PFSK-1 (cell line): ENCODE measurements at regions not wholly inside any gene's neighbourhood (a gene's known extent, or its start where the extent isn't known, plus 50 kb on each side); places are given as distances from the start of the nearest gene placed in this dataset.

ENCODE experiments used
- FOXP2 ChIP-seq: optimal IDR thresholded peaks from 2 replicates; pipeline ENCODE3; 2011; ENCODE audit warnings: borderline replicate concordance, control low read depth, inconsistent platforms; ENCODE audit not compliant: insufficient read depth; ENCODE audit errors: extremely low read length, extremely low read depth
- POLR2AphosphoS5 ChIP-seq: IDR thresholded peaks from 2 replicates; pipeline ENCODE4 v1.6.1; 2012; ENCODE audit warnings: low read depth, mild to moderate bottlenecking, control low read depth, low read length, moderate library complexity
- SIN3A ChIP-seq: IDR thresholded peaks from 2 replicates; pipeline ENCODE4 v1.6.1; 2012; ENCODE audit warnings: mild to moderate bottlenecking, low read length, moderate library complexity, borderline replicate concordance; ENCODE audit not compliant: insufficient read depth
- TAF1 ChIP-seq: IDR thresholded peaks from 2 replicates; pipeline ENCODE4 v1.6.1; 2012; ENCODE audit warnings: low read length, control low read depth, borderline replicate concordance; ENCODE audit not compliant: insufficient read depth
- TF ChIP-seq, protein P1 (sequence below), 2 experiments: IDR thresholded peaks; 2 replicates each; pipeline versions ENCODE4 v1.6.1 to v1.8.0; 2011 to 2012; ENCODE audit warnings: low read depth in 2 of 2, low read length in 2 of 2, control low read depth in 1 of 2, inconsistent platforms in 1 of 2, mild to moderate bottlenecking in 1 of 2, moderate library complexity in 1 of 2; ENCODE audit not compliant: insufficient read depth in 1 of 2

- no peak for TF ChIP-seq FOXP2
- TF ChIP-seq TAF1 = no peak
- TF ChIP-seq SIN3A = no peak
- TF ChIP-seq, protein P1, sequence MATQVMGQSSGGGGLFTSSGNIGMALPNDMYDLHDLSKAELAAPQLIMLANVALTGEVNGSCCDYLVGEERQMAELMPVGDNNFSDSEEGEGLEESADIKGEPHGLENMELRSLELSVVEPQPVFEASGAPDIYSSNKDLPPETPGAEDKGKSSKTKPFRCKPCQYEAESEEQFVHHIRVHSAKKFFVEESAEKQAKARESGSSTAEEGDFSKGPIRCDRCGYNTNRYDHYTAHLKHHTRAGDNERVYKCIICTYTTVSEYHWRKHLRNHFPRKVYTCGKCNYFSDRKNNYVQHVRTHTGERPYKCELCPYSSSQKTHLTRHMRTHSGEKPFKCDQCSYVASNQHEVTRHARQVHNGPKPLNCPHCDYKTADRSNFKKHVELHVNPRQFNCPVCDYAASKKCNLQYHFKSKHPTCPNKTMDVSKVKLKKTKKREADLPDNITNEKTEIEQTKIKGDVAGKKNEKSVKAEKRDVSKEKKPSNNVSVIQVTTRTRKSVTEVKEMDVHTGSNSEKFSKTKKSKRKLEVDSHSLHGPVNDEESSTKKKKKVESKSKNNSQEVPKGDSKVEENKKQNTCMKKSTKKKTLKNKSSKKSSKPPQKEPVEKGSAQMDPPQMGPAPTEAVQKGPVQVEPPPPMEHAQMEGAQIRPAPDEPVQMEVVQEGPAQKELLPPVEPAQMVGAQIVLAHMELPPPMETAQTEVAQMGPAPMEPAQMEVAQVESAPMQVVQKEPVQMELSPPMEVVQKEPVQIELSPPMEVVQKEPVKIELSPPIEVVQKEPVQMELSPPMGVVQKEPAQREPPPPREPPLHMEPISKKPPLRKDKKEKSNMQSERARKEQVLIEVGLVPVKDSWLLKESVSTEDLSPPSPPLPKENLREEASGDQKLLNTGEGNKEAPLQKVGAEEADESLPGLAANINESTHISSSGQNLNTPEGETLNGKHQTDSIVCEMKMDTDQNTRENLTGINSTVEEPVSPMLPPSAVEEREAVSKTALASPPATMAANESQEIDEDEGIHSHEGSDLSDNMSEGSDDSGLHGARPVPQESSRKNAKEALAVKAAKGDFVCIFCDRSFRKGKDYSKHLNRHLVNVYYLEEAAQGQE (IDR thresholded peaks at IDR 0.05; ENCODE audit: insufficient read depth in 1 of 2, low read depth in 2 of 2, low read length in 2 of 2) = no peak
Measured at GRCh38 chr2:13414897-13415296, 698.2 kb downstream of the TRIB2 start.

GRCh38 chr2:13433954-13434353 lies 717.2 kb downstream of the TRIB2 start:
- TF ChIP-seq, protein P1 (IDR thresholded peaks at IDR 0.05; ENCODE audit: insufficient read depth in 1 of 2, low read depth in 2 of 2, low read length in 2 of 2) = no peak
- TF ChIP-seq SIN3A = no peak
- TF ChIP-seq TAF1 = no peak
- TF ChIP-seq POLR2AphosphoS5 = no peak
- no peak for TF ChIP-seq FOXP2

DNA sequence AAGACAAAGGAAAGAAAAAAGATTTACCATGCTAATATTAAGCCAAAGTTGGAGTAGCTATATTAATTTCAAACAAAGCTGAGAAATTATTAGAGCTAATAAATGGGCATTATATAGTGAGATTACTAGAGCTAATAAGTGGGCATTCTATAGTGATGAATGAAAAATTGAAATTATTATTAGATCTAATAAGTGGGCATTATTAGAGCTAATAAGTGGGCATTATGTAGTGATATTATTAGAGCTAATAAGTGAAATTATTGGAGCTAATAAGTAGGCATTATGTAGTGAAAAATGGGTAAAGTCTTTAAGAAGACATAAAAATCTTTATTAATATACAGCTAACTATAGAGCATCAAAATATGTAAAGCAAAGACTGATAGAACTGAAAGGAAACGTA lies 745.7 kb downstream of the TRIB2 start:
- TF ChIP-seq TAF1 (no peak), FOXP2 (no peak), POLR2AphosphoS5 (no peak), SIN3A (no peak)
- TF ChIP-seq, protein P1 (IDR thresholded peaks at IDR 0.05; ENCODE audit: insufficient read depth in 1 of 2, low read depth in 2 of 2, low read length in 2 of 2) = no peak

DNA sequence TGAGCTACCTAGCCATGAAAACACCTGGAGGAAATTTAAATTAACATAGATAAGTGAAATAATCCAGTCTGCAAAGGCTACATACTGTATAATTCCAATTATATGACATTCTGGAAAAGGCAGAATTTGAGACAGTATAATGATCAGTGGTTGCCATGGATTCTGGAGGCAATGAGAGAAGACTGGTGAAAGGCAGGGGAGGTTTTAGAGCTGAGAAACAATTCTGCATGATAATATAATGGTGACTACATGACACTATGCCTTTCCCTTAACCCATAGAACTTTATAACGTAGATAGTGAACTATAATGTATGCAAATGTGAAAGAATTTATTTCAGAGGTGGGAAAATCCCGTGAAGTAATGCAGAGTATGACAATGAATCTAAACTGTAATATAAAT lies 749.3 kb downstream of the TRIB2 start:
- TF ChIP-seq, protein P1 (IDR thresholded peaks at IDR 0.05; ENCODE audit: insufficient read depth in 1 of 2, low read depth in 2 of 2, low read length in 2 of 2) = no peak
- TF ChIP-seq POLR2AphosphoS5 = no peak
- TF ChIP-seq TAF1 = no peak
- TF ChIP-seq SIN3A = no peak
- TF ChIP-seq FOXP2 = no peak

DNA sequence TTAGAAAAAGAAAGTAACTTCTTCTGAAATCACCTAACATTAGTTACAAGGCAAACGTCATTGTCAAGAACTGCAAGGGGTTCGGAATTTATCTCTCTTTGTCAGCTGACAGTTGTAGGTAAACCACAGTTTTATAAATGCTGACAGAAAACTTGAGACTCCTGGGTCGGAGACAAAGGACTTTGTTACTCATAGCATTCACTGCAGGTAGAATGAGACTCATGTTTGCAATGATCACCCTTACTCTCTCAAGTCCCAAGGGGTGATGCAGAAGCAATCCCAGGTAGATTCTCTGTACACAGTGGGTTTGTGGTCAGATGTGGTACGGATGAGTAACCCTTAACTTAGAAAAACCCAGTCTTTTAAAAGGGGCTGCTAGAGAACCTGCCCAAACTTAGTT lies 757.8 kb downstream of the TRIB2 start:
- TF ChIP-seq FOXP2 (no peak), TAF1 (no peak), POLR2AphosphoS5 (no peak), SIN3A (no peak)
- TF ChIP-seq, protein P1 (IDR thresholded peaks at IDR 0.05; ENCODE audit: insufficient read depth in 1 of 2, low read depth in 2 of 2, low read length in 2 of 2) = no peak
